CD4-positive, CD25-positive, alpha-beta regulatory T cell (primary cell): ENCODE measurements at regions not wholly inside any gene's neighbourhood (a gene's known extent, or its start where the extent isn't known, plus 50 kb on each side); places are given as distances from the start of the nearest gene placed in this dataset.

Source experiments
- ATAC-seq, 2 donors: fragments of 150-1000 bp; cut with Tn5 transposase; one replicate each; pipeline ENCODE4 v1.10.0; 2021; ENCODE audit warnings: low read depth in 2 of 2, moderate number of reproducible peaks in 2 of 2, moderate library complexity in 1 of 2
- DNase-seq, 3 donors: peaks; one replicate each; pipeline versions ENCODE4 v3.0.0 to v3.0.0-alpha.2; 2012 to 2022; ENCODE audit warnings: mixed read lengths in 1 of 3
- H3K27ac ChIP-seq: one replicate; pipeline ENCODE4 v1.7.0; 2013; ENCODE audit warnings: mild to moderate bottlenecking, low read length; ENCODE audit not compliant: insufficient read depth, poor library complexity, severe bottlenecking
- H3K27me3 ChIP-seq: one replicate; pipeline ENCODE4 v1.7.0; 2013; ENCODE audit warnings: low read length; ENCODE audit not compliant: control insufficient read depth, insufficient read depth
- H3K36me3 ChIP-seq: one replicate; pipeline ENCODE4 v1.7.0; 2013; ENCODE audit warnings: mild to moderate bottlenecking, low read length, moderate library complexity; ENCODE audit not compliant: control insufficient read depth, insufficient read depth
- H3K4me1 ChIP-seq: 2 replicates; pipeline ENCODE4 v1.7.0; 2013; ENCODE audit warnings: mild to moderate bottlenecking, low read length; ENCODE audit not compliant: insufficient read depth, control insufficient read depth, poor library complexity, severe bottlenecking
- H3K4me3 ChIP-seq: one replicate; pipeline ENCODE4 v1.7.0; 2013; ENCODE audit warnings: low read depth, mild to moderate bottlenecking, low read length, moderate library complexity
- H3K9me3 ChIP-seq, 2 experiments: 1 replicate in 1 of 2; 2 replicates in 1 of 2; pipeline ENCODE4 v1.7.0; 2013; ENCODE audit warnings: low read length in 2 of 2, mild to moderate bottlenecking in 1 of 2, moderate library complexity in 1 of 2; ENCODE audit not compliant: control insufficient read depth in 2 of 2
- H3K27ac Mint-ChIP-seq, 3 donors: one replicate each; pipeline ENCODE4 v1.8.0; 2020 to 2022; ENCODE audit warnings: mild to moderate bottlenecking in 3 of 3, mixed read lengths in 3 of 3, moderate library complexity in 2 of 3
- H3K27me3 Mint-ChIP-seq: one replicate; pipeline ENCODE4 v1.8.0; 2022; ENCODE audit warnings: mild to moderate bottlenecking, mixed read lengths
- H3K36me3 Mint-ChIP-seq: one replicate; pipeline ENCODE4 v1.8.0; 2020; ENCODE audit warnings: mixed read lengths
- H3K4me1 Mint-ChIP-seq, 4 donors: one replicate each; pipeline ENCODE4 v1.8.0; 2020 to 2022; ENCODE audit warnings: mixed read lengths in 4 of 4, mild to moderate bottlenecking in 1 of 4
- H3K4me3 Mint-ChIP-seq, 4 donors: one replicate each; pipeline ENCODE4 v1.8.0; 2020 to 2022; ENCODE audit warnings: mild to moderate bottlenecking in 4 of 4, mixed read lengths in 4 of 4, moderate library complexity in 3 of 4
- H3K9me3 Mint-ChIP-seq, 7 donors: one replicate each; pipeline ENCODE4 v1.8.0; 2020 to 2022; ENCODE audit warnings: mixed read lengths in 7 of 7, mild to moderate bottlenecking in 3 of 7, moderate library complexity in 2 of 7

GRCh38 chr7:57204411-57204811 lies 72.2 kb upstream of the ZNF479 start:
- H3K27ac Mint-ChIP-seq = no peak overlapping the region
- H3K27me3 Mint-ChIP-seq = no peaks in the 10 kb centered on the region

DNA sequence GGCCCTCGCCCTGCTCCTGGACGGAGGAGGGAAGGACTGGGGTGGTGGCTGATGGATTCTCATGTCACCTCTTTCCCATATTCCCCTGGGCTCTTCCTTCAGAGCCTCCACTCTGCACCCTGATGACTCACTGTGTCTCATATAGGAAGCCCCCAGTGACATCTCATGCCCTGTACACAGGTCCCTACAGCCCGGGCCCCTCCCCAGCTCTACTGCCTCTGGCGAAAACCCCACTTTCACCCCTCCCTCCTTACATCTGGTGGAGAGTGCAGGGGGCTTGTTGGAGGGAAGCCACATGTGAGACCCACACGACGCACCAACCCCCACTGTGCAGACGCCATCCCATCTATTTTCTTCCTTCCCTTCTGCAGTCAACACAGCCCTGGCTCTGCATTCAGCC lies 72.8 kb upstream of the ZNF479 start:
- H3K4me1 ChIP-seq = no peaks in the 10 kb centered on the region
- H3K4me3 ChIP-seq = no peak overlapping the region
- H3K9me3 ChIP-seq = peaks cover 0 to 45% of the 10 kb centered on the region in 2 experiments
- H3K27ac Mint-ChIP-seq = peak overlapping the region in 1 of 3 donors; percentile 74
- no peaks in the 10 kb centered on the region for H3K36me3 ChIP-seq
- no peaks in the 10 kb centered on the region for H3K27me3 Mint-ChIP-seq
- H3K36me3 Mint-ChIP-seq = peaks cover 7% of the 10 kb centered on the region
- H3K4me1 Mint-ChIP-seq = peaks cover 0 to 4% (median 0%) of the 10 kb centered on the region in 4 donors
- H3K27ac ChIP-seq = no peak overlapping the region
- no peak for ATAC-seq
- H3K27me3 ChIP-seq = no peaks in the 10 kb centered on the region
- H3K4me3 Mint-ChIP-seq = no peak overlapping the region
- no peak for DNase-seq
- peaks cover 0 to 53% (median 14%) of the 10 kb centered on the region in 7 donors for H3K9me3 Mint-ChIP-seq

More at GRCh38 chr7:57204411-57204811, 72.2 kb upstream of the ZNF479 start:
- Histone ChIP-seq H3K4me3 (no peak overlapping the region), H3K27me3 (no peaks in the 10 kb centered on the region), H3K36me3 (no peaks in the 10 kb centered on the region), H3K9me3 (peaks cover 0 to 46% of the 10 kb centered on the region in 2 experiments), H3K4me1 (no peaks in the 10 kb centered on the region), H3K27ac (no peak overlapping the region)
- Mint-ChIP-seq H3K9me3 (peaks cover 0 to 50% (median 12%) of the 10 kb centered on the region in 7 donors), H3K4me1 (peaks cover 0 to 4% (median 0%) of the 10 kb centered on the region in 4 donors), H3K4me3 (no peak overlapping the region), H3K36me3 (peaks cover 7% of the 10 kb centered on the region)
- ATAC-seq (no peak), DNase-seq (no peak)

GRCh38 chr7:57207836-57208235 lies 75.6 kb upstream of the ZNF479 start:
- H3K27ac ChIP-seq = no peak overlapping the region
- DNase-seq (no peak), ATAC-seq (no peak)
- Mint-ChIP-seq H3K9me3 (peaks cover 0 to 53% (median 17%) of the 10 kb centered on the region in 7 donors), H3K36me3 (peaks cover 7% of the 10 kb centered on the region), H3K4me1 (peaks cover 0 to 4% (median 0%) of the 10 kb centered on the region in 4 donors), H3K27ac (no peak overlapping the region), H3K4me3 (no peak overlapping the region), H3K27me3 (no peaks in the 10 kb centered on the region)
- no peaks in the 10 kb centered on the region for H3K4me1 ChIP-seq
- H3K36me3 ChIP-seq = no peaks in the 10 kb centered on the region
- no peak overlapping the region for H3K4me3 ChIP-seq
- H3K27me3 ChIP-seq = no peaks in the 10 kb centered on the region
- H3K9me3 ChIP-seq = peaks cover 0 to 40% of the 10 kb centered on the region in 2 experiments

- peaks cover 7% of the 10 kb centered on the region for H3K36me3 Mint-ChIP-seq
- no peak for DNase-seq
- peaks cover 0 to 56% (median 19%) of the 10 kb centered on the region in 7 donors for H3K9me3 Mint-ChIP-seq
- H3K9me3 ChIP-seq = peaks cover 0 to 31% of the 10 kb centered on the region in 2 experiments
- H3K27ac ChIP-seq = no peak overlapping the region
- H3K36me3 ChIP-seq = no peaks in the 10 kb centered on the region
- H3K27me3 ChIP-seq = no peaks in the 10 kb centered on the region
- H3K27ac Mint-ChIP-seq = no peak overlapping the region
- H3K4me3 Mint-ChIP-seq = no peak overlapping the region
- H3K4me1 ChIP-seq = no peaks in the 10 kb centered on the region
- H3K4me3 ChIP-seq = no peak overlapping the region
- no peak for ATAC-seq
- H3K4me1 Mint-ChIP-seq = peaks cover 0 to 4% (median 0%) of the 10 kb centered on the region in 4 donors
- no peaks in the 10 kb centered on the region for H3K27me3 Mint-ChIP-seq
These were observed 78.0 kb upstream of the ZNF479 start for GRCh38 chr7:57210212-57210611.

- Histone ChIP-seq H3K4me3 (no peak overlapping the region), H3K27ac (no peak overlapping the region), H3K9me3 (peaks cover 0 to 31% of the 10 kb centered on the region in 2 experiments), H3K36me3 (no peaks in the 10 kb centered on the region), H3K27me3 (no peaks in the 10 kb centered on the region), H3K4me1 (no peaks in the 10 kb centered on the region)
- no peaks in the 10 kb centered on the region for H3K27me3 Mint-ChIP-seq
- no peak overlapping the region for H3K4me3 Mint-ChIP-seq
- H3K27ac Mint-ChIP-seq = no peak overlapping the region
- peaks cover 0 to 58% (median 21%) of the 10 kb centered on the region in 7 donors for H3K9me3 Mint-ChIP-seq
- DNase-seq (no peak), ATAC-seq (no peak)
- H3K36me3 Mint-ChIP-seq = peaks cover 7% of the 10 kb centered on the region
- peaks cover 0 to 4% (median 0%) of the 10 kb centered on the region in 4 donors for H3K4me1 Mint-ChIP-seq
These were observed 78.6 kb upstream of the ZNF479 start for GRCh38 chr7:57210871-57211270.

DNA sequence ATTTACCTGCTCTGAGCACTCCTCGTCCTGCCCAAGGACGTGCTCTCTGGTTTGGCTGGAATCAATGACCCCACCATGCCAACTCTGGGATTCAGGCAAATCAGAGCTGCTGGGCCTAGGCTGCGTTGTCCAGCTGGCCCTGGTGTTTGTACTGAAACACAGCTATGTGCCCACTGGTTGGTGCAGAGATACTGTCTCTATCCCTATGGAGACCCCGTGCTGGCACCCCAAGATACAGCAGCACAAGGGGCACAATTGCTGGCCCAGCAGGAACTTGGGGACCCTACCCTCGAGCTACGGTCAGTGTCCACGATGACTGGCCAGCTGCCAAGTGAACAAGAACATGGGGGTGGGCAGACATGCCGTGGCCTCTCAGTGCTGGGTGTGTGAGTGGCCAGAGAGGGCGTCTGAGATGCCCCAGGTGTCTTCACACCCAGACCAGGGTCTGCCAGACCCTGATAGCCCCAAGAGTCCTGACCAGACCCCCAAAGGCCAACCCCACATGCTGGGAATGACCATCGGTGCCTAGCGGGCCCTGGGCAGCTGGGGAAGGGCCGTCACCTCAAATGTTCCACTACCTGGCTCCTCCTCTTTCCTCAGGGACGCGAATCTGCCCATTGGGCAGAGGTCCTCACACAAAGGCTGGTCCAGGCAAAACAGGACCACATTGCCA lies 79.3 kb upstream of the ZNF479 start:
- H3K27me3 ChIP-seq = no peaks in the 10 kb centered on the region
- no peak overlapping the region for H3K4me3 ChIP-seq
- H3K27ac ChIP-seq = no peak overlapping the region
- H3K4me1 ChIP-seq = no peaks in the 10 kb centered on the region
- H3K4me1 Mint-ChIP-seq = peaks cover 0 to 4% (median 0%) of the 10 kb centered on the region in 4 donors
- H3K36me3 Mint-ChIP-seq = peaks cover 7% of the 10 kb centered on the region
- no peaks in the 10 kb centered on the region for H3K27me3 Mint-ChIP-seq
- DNase-seq = no peak
- no peak overlapping the region for H3K4me3 Mint-ChIP-seq
- peaks cover 0 to 60% (median 24%) of the 10 kb centered on the region in 7 donors for H3K9me3 Mint-ChIP-seq
- no peaks in the 10 kb centered on the region for H3K36me3 ChIP-seq
- ATAC-seq = no peak
- H3K27ac Mint-ChIP-seq = no peak overlapping the region
- H3K9me3 ChIP-seq = peaks cover 0 to 31% of the 10 kb centered on the region in 2 experiments

DNA sequence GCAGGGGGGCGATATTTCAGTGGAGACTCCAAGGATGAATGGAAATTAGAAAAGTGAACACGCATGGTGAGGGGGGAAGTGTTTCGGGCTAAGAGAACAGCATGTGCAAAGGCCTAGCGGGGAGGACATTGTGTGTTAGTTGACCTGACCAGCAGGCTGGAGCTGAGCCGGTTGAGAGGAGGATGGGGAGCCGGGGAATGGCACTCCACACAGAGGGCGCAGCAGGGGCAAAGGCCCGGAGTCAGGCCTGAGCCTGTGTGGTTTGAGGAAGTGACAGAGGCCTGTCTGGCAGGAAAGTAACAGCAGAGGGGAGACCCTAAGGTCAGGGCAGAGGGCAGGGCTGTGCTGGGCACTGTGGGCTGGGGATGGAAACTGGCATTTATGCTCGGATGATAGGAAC lies 83.2 kb upstream of the ZNF479 start:
- Histone ChIP-seq H3K4me1 (no peaks in the 10 kb centered on the region), H3K27me3 (no peaks in the 10 kb centered on the region), H3K36me3 (no peaks in the 10 kb centered on the region), H3K4me3 (no peak overlapping the region), H3K27ac (no peak overlapping the region), H3K9me3 (peaks cover 2 to 44% of the 10 kb centered on the region in 2 experiments)
- Mint-ChIP-seq H3K36me3 (peaks cover 10% of the 10 kb centered on the region), H3K9me3 (peaks cover 0 to 69% (median 35%) of the 10 kb centered on the region in 7 donors), H3K27ac (no peak overlapping the region), H3K27me3 (no peaks in the 10 kb centered on the region), H3K4me3 (no peak overlapping the region), H3K4me1 (no peaks in the 10 kb centered on the region)
- ATAC-seq (no peak), DNase-seq (no peak)

DNA sequence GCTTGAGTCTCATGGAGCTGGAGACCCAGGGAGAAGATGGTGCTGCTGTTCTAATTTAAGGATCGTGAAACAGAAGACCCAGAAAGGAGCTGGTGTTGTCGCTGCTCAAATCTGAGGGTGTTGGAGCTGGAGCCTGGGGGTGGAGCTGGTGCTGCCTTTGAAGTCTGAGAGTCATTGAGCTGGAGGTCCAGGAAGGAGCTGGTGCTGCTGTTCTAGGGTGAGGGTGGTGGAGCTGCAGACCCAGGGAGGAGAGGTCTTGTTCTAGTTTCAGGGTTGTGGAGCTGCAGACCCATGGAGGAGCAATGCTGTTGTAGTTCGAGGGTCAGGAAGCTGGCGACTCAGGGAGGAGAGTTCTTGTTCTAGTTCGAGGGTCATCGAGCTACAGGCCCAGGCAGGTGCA lies 84.1 kb upstream of the ZNF479 start:
- H3K4me1 Mint-ChIP-seq = no peaks in the 10 kb centered on the region
- DNase-seq (no peak), ATAC-seq (no peak)
- H3K4me1 ChIP-seq = no peaks in the 10 kb centered on the region
- no peak overlapping the region for H3K4me3 Mint-ChIP-seq
- no peak overlapping the region for H3K27ac ChIP-seq
- no peaks in the 10 kb centered on the region for H3K27me3 ChIP-seq
- peaks cover 5 to 44% of the 10 kb centered on the region in 2 experiments for H3K9me3 ChIP-seq
- H3K27ac Mint-ChIP-seq = no peak overlapping the region
- no peaks in the 10 kb centered on the region for H3K27me3 Mint-ChIP-seq
- H3K9me3 Mint-ChIP-seq = peaks cover 0 to 78% (median 40%) of the 10 kb centered on the region in 7 donors
- peaks cover 10% of the 10 kb centered on the region for H3K36me3 Mint-ChIP-seq
- no peak overlapping the region for H3K4me3 ChIP-seq
- H3K36me3 ChIP-seq = no peaks in the 10 kb centered on the region
